ENCODE measurements at regions not wholly inside any gene's neighbourhood (a gene's known extent, or its start where the extent isn't known, plus 50 kb on each side); places are given as distances from the start of the nearest gene placed in this dataset.

GRCh38 chr11:133785795-133786340 is 59.4 kb downstream of the SPATA19 start:
- no peak for DNase-seq
- Histone ChIP-seq H3K79me1 (ENCODE audit: insufficient read depth, low read depth, low read length, poor library complexity, severe bottlenecking) (no peaks in the 10 kb centered on the region), H3K79me2 (ENCODE audit: insufficient read depth, low read length) (no peaks in the 10 kb centered on the region), H3K4ac (ENCODE audit: low read depth, low read length) (no peak overlapping the region), H3K4me2 (ENCODE audit: insufficient read depth, insufficient read length, low read length) (no peak overlapping the region), H3K27me3 (ENCODE audit: insufficient read depth, low read length) (no peaks in the 10 kb centered on the region), H4K91ac (ENCODE audit: insufficient read length, low read depth, low read length) (no peak overlapping the region), H2BK12ac (ENCODE audit: insufficient read length, low read depth, low read length) (no peak overlapping the region), H4K5ac (ENCODE audit: insufficient read length, low read depth, low read length) (no peak overlapping the region), H2BK120ac (ENCODE audit: low read depth, low read length, poor library complexity, severe bottlenecking) (no peak overlapping the region), H4K8ac (replicated peaks; ENCODE audit: insufficient read length, low read depth, low read length) (no peak overlapping the region), H4K20me1 (ENCODE audit: control insufficient read depth, insufficient read depth, insufficient read length) (no peaks in the 10 kb centered on the region), H2AK5ac (ENCODE audit: insufficient read length, low read length) (no peak overlapping the region), H3K9me3 (ENCODE audit: control insufficient read depth, low read depth, low read length) (no peaks in the 10 kb centered on the region), H3T11ph (ENCODE audit: low read length) (no peak overlapping the region), H3K14ac (ENCODE audit: insufficient read depth, low read length) (no peak overlapping the region), H3K23ac (ENCODE audit: insufficient read length, low read depth, low read length) (no peak overlapping the region), H2AFZ (ENCODE audit: low read length) (no peak overlapping the region), H2BK15ac (ENCODE audit: low read depth, low read length) (no peak overlapping the region), H3K18ac (ENCODE audit: insufficient read length, low read depth, low read length) (no peak overlapping the region), H3K4me1 (ENCODE audit: insufficient read depth, low read length) (no peaks in the 10 kb centered on the region), H3K56ac (ENCODE audit: insufficient read length, low read depth, low read length) (no peak overlapping the region), H2BK20ac (ENCODE audit: low read depth, low read length, poor library complexity, severe bottlenecking) (no peak overlapping the region), H2BK5ac (ENCODE audit: insufficient read length, low read length) (no peak overlapping the region), H3K9ac (ENCODE audit: extremely low read depth, insufficient read length, low read length) (no peak overlapping the region), H3K23me2 (ENCODE audit: insufficient read length, low read depth, low read length, poor library complexity, severe bottlenecking) (peaks cover 6% of the 10 kb centered on the region), H3K27ac (ENCODE audit: insufficient read length, low read depth, low read length) (no peak overlapping the region)
- Mint-ChIP-seq H3K27me3 (ENCODE audit: low read depth) (peaks cover 36% of the 10 kb centered on the region), H3K9me3 (peaks cover 7 to 9% of the 10 kb centered on the region in 2 experiments; a peak in 4 of 5 replicates), H3K4me1 (peaks cover 0 to 5% of the 10 kb centered on the region in 2 experiments; a peak in 1 of 4 replicates), H3K36me3 (ENCODE audit: insufficient read depth in 1 of 3, low read depth in 3 of 3) (no peaks in the 10 kb centered on the region; a peak in 3 of 7 replicates), H3K4me3 (no peak overlapping the region), H3K27ac (no peak overlapping the region)
- no CpG with 5 or more reads among the region's 10 CpGs for WGBS (ENCODE audit: extremely low coverage, insufficient read length, low lambda C conversion rate)
- no peak for TF ChIP-seq CTCF (conservative IDR thresholded peaks at IDR 0.05)

Data from H9 (cell line).